ENCODE measurements at regions not wholly inside any gene's neighbourhood (a gene's known extent, or its start where the extent isn't known, plus 50 kb on each side); places are given as distances from the start of the nearest gene placed in this dataset.

GRCh38 chr3:40980467-40980866 lies 218.8 kb upstream of the CTNNB1 start:
- no peak for TF ChIP-seq CTCF (IDR thresholded peaks at IDR 0.05; ENCODE audit: borderline replicate concordance, insufficient read depth, low read depth, low read length)
- H3K4me3 ChIP-seq (ENCODE audit: low read depth, low read length): no peak overlapping the region

- TF ChIP-seq CTCF (IDR thresholded peaks at IDR 0.05; ENCODE audit: borderline replicate concordance, insufficient read depth, low read depth, low read length): no peak
- H3K4me3 ChIP-seq (ENCODE audit: low read depth, low read length): no peak overlapping the region
Measured at GRCh38 chr3:40985195-40985594, 214.1 kb upstream of the CTNNB1 start.

- TF ChIP-seq CTCF (IDR thresholded peaks at IDR 0.05; ENCODE audit: borderline replicate concordance, insufficient read depth, low read depth, low read length): no peak
- no peak overlapping the region for H3K4me3 ChIP-seq (ENCODE audit: low read depth, low read length)
Measured at GRCh38 chr3:40988468-40988867, 210.8 kb upstream of the CTNNB1 start.

- no peak overlapping the region for H3K4me3 ChIP-seq (ENCODE audit: low read depth, low read length)
- TF ChIP-seq CTCF (IDR thresholded peaks at IDR 0.05; ENCODE audit: borderline replicate concordance, insufficient read depth, low read depth, low read length): no peak
Measured at GRCh38 chr3:40989141-40990061, 209.9 kb upstream of the CTNNB1 start.

GRCh38 chr3:40990062-40990456 lies 209.2 kb upstream of the CTNNB1 start:
- H3K4me3 ChIP-seq (ENCODE audit: low read depth, low read length): no peak overlapping the region
- no peak for TF ChIP-seq CTCF (IDR thresholded peaks at IDR 0.05; ENCODE audit: borderline replicate concordance, insufficient read depth, low read depth, low read length)

GRCh38 chr3:40992023-40992422 lies 207.3 kb upstream of the CTNNB1 start:
- TF ChIP-seq CTCF (IDR thresholded peaks at IDR 0.05; ENCODE audit: borderline replicate concordance, insufficient read depth, low read depth, low read length): no peak
- H3K4me3 ChIP-seq (ENCODE audit: low read depth, low read length): no peak overlapping the region

- no peak for TF ChIP-seq CTCF (IDR thresholded peaks at IDR 0.05; ENCODE audit: borderline replicate concordance, insufficient read depth, low read depth, low read length)
- H3K4me3 ChIP-seq (ENCODE audit: low read depth, low read length): no peak overlapping the region
Measured at GRCh38 chr3:40994611-40995010, 204.7 kb upstream of the CTNNB1 start.

All from GM12875 (cell line).